K562 (cell line): ENCODE measurements at regions not wholly inside any gene's neighbourhood (a gene's known extent, or its start where the extent isn't known, plus 50 kb on each side); places are given as distances from the start of the nearest gene placed in this dataset.

ENCODE experiments used
- ARHGAP35 ChIP-seq: fragments of 450-650 bp; IDR thresholded peaks from 2 replicates; pipeline ENCODE4 v1.6.1; 2018; ENCODE audit not compliant: partially characterized antibody
- ATF2 ChIP-seq: sonication (generic); formaldehyde crosslinking; IDR thresholded peaks from 2 replicates; pipeline ENCODE4 v1.8.1; 2022; ENCODE audit warnings: missing genetic modification reagents
- CTCF ChIP-seq, 3 experiments: IDR thresholded peaks in 2 of 3; conservative IDR thresholded peaks in 1 of 3; 2 replicates each; pipeline ENCODE4 v1.5.1; 2011 to 2012; ENCODE audit warnings: low read length in 3 of 3, mild to moderate bottlenecking in 3 of 3, control low read depth in 2 of 3, improper control_type of control experiment in 1 of 3, inconsistent platforms in 1 of 3, low read depth in 1 of 3, mixed read lengths in 1 of 3, moderate library complexity in 1 of 3; ENCODE audit not compliant: insufficient read depth in 2 of 3
- EP300 ChIP-seq: IDR thresholded peaks from 2 replicates; pipeline ENCODE4 v1.6.1; 2012; ENCODE audit warnings: low read length, improper control_type of control experiment
- FOXM1 ChIP-seq, 2 experiments: fragments of 450-650 bp in 1 of 2; sonication (generic) in 1 of 2; formaldehyde crosslinking in 1 of 2; IDR thresholded peaks; 2 replicates each; pipeline versions ENCODE4 v1.6.1 to v1.9.0; 2017 to 2022; ENCODE audit warnings: low read depth in 2 of 2, mild to moderate bottlenecking in 2 of 2, missing genetic modification reagents in 1 of 2, moderate library complexity in 1 of 2
- HDAC2 ChIP-seq: fragments of 450-650 bp; IDR thresholded peaks from 2 replicates; pipeline ENCODE4 v1.6.1; 2016; ENCODE audit warnings: mild to moderate bottlenecking
- POLR2A ChIP-seq: fragments of 450-650 bp; conservative IDR thresholded peaks from 2 replicates; pipeline ENCODE4 v1.6.1; 2016
- POLR3A ChIP-seq: IDR thresholded peaks from 2 replicates; pipeline ENCODE4 v1.6.1; 2011; ENCODE audit warnings: borderline replicate concordance, mild to moderate bottlenecking, moderate library complexity; ENCODE audit not compliant: insufficient read length, insufficient read depth; ENCODE audit errors: extremely low read depth
- SNAPC5 ChIP-seq: fragments of 250-450 bp; sonication (Bioruptor Pico); IDR thresholded peaks from 2 replicates; pipeline ENCODE4 v1.8.0; 2021; ENCODE audit warnings: moderate library complexity, mild to moderate bottlenecking, inconsistent platforms
- U2AF2 ChIP-seq: fragments of 200-400 bp; formaldehyde crosslinking; optimal IDR thresholded peaks from 2 replicates; pipeline ENCODE3; 2017; ENCODE audit warnings: low read depth, mild to moderate bottlenecking, low read length
- ZC3H4 ChIP-seq: sonication (generic); formaldehyde crosslinking; IDR thresholded peaks from 2 replicates; pipeline ENCODE4 v1.9.0; 2021; ENCODE audit warnings: missing genetic modification reagents, borderline replicate concordance
- ZNF311 ChIP-seq: fragments of 250-450 bp; sonication (Bioruptor Pico); IDR thresholded peaks from 2 replicates; pipeline ENCODE4 v1.4.0; 2020; ENCODE audit warnings: mild to moderate bottlenecking, moderate library complexity
- ZNF316 ChIP-seq: fragments of 450-650 bp; IDR thresholded peaks from 2 replicates; pipeline ENCODE4 v1.6.1; 2016
- ZNF395 ChIP-seq: fragments of 200-800 bp; sonication (Bioruptor generic); IDR thresholded peaks from 2 replicates; pipeline ENCODE4 v1.6.1; 2017; ENCODE audit warnings: missing genetic modification characterization, missing compliant biosample characterization

GRCh38 chr7:96484845-96485244, 162.9 kb upstream of the SLC25A13 start:
- TF ChIP-seq HDAC2 = no peak
- TF ChIP-seq ZC3H4 = no peak
- no peak for TF ChIP-seq CTCF (IDR thresholded peaks at IDR 0.05 in 2 of 3, conservative IDR thresholded peaks at IDR 0.05 in 1 of 3; ENCODE audit: insufficient read depth in 2 of 3, low read depth in 1 of 3, low read length in 3 of 3)
- TF ChIP-seq POLR2A = no peak
- no peak for TF ChIP-seq SNAPC5 (CRISPR knock-in tag)
- no peak for TF ChIP-seq POLR3A
- no peak for TF ChIP-seq ATF2 (CRISPR knock-in tag)
- no peak for TF ChIP-seq ARHGAP35
- no peak for TF ChIP-seq ZNF311 (CRISPR knock-in tag)
- no peak for TF ChIP-seq FOXM1 (IDR thresholded peaks at IDR 0.05; ENCODE audit: low read depth)
- no peak for TF ChIP-seq FOXM1 (CRISPR knock-in tag; IDR thresholded peaks at IDR 0.05; ENCODE audit: low read depth)
- TF ChIP-seq U2AF2 = no peak
- TF ChIP-seq ZNF395 (CRISPR knock-in tag) = no peak
- TF ChIP-seq ZNF316 = no peak
- TF ChIP-seq EP300 = no peak
